ENCODE measurements at regions not wholly inside any gene's neighbourhood (a gene's known extent, or its start where the extent isn't known, plus 50 kb on each side); places are given as distances from the start of the nearest gene placed in this dataset.

DNA sequence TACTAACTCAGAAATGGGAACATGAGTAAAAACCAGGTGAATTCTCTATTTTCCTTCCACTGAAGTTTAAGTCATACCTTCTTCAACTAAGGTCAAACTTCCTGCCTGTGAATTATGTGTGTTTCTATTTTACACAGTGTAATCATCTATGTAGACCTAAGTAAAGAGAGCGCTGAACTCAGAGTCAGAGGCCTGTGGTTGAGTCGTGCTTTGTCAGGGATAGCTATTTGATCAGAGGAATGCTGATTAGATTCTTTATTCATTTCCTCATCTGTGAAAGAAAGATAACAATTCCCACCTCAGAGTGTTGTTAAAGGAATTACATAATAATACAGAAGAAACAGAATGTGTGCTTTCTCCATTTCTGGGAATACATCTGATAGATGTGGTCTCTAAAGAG, 654.1 kb downstream of the STIM2 start:
- DNase-seq (ENCODE audit: low read depth) = no peak

DNA sequence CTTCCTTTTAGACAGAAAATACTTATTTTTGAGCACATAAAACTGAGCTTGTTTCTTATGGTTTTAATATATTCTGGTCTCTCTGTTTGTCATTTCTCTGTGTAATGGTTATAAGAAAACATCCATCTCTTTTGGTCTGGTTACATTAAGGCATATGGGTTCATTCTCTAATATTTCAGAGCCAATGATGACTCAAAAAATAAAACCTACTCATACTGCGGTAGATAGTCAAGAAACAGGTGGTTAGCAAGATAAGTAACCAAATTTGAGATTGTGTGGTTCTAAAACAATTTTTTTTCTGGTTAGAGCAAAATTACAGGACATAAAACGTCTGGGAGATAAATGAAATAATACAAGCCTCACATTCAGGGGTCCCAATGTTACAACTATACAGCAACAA, 654.5 kb downstream of the STIM2 start:
- no peak for DNase-seq (ENCODE audit: low read depth)

DNA sequence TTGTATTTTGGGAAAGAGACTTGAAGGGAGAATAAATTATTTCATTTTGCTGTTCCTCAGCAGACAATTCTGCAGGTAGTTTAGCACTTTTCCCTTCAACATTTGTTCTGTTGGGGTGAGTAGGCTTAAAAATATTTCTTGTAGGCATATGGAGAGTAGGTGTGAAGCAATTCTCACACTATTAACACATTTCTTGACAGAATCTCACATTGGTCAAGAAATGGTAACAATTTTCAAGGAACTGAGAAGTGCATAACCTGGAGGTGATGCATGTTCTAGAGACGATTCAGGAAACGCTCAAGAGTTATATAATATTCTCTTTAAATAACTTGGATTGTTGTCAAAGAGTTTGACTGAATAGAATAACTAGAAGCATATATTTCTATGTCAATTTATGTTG, 658.2 kb downstream of the STIM2 start:
- DNase-seq (ENCODE audit: low read depth) = no peak

DNA sequence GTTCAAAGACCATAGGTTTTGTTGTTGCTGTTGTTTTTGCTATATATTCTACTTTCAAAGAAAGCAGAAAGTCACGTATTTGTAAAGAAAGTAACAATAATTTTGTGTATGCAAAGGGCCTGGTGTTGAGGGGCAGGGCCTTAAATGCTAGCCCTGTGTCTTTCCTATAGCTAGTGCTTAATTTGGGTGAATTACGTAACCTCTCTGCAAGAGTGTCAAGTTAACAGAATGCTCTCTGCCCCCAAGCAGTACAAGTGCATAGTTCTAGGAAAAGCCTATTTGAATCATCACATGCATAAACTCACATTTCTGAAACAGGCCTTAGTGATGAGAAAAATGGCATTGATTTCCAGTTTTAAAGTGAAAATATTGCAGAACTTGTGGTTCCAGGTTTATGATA, 663.6 kb downstream of the STIM2 start:
- DNase-seq (ENCODE audit: low read depth) = no peak

DNA sequence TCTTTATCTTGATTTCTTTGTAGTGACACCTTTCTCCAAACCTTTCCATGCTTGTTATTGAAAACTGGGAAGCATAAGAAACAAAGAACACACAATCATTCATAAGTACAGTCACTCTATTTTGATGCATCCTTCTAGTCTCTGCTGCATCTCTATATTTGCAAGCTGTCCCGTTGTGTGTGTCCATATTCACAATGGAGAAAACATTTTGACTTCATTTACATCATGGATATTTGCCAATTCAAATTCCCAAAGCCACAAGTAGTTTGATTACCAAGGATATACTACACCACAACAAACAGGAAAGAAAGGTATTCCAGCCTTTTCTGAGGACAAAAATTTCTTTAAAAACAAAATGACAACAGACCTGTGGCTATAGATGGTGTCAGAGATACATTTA, 673.8 kb downstream of the STIM2 start:
- DNase-seq (ENCODE audit: low read depth) = no peak

DNA sequence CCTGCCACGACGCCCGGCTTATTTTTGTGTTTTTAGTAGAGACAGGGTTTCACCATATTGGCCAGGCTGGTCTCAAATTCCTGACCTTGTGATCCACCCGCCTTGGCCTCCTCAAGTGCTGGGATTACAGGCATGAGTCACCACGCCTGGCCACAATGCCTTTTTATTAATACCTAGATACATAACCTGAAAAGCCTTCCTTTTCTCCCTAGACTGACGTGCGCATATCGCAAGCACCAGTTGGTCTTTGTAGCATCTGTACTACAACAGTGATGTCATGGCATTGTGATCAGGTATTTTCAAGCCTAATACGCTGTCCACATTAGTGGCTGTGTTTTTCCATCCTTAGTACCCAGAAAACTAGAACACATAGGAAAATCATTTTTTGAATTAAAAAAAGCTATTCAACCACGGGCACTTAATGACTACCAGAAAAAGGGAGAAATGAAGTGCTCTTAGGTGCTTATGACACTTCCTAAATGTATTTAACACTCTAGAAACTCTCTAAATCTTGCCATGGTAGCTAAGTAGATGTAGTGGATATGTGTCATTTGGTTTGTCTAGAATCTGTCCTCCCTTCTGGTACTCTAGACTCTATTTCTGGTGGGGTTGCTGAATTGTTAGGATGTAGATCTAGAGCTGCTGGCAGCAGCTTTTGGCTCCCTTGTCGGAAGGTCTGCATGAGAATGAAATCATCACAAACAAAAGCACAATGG, 707.8 kb downstream of the STIM2 start:
- DNase-seq (ENCODE audit: low read depth) = peak; percentile 1

DNA sequence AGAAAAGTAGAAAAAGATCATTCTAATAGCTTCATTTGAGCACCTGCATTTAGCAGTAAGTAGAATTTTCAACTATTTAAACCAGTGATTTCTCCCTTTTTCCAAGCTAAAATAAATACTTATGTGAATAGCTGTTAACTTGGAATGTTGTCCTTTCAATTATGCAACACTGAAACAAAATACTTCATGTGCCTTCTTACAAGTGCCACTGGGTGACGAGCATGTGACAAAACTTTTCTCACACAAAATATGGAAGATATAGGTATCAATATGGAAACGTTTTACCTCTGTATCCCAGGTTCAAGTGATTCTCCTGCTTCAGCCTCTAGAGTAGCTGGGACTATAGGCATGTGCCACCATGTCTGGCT, 708.3 kb downstream of the STIM2 start:
- no peak for DNase-seq (ENCODE audit: low read depth)

DNA sequence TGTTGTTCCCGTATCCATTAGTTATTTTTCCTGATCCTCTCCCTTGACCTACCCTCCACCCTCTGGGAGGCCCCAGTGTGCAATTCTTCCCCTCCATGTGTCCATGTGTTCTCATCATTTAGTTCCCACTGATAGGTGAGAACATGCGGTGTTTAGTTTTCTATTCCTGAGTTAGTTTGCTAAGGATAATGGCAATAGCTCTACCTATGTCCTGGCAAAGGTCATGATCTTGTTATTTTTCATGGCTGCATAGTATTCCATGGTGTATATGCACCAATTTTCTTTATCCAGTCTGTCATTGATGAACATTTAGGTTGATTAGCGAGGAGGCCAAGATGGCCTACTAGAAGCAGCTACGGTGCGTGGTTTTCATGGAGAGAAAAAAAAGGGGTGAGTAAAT, 714.1 kb downstream of the STIM2 start:
- DNase-seq (ENCODE audit: low read depth) = no peak

DNA sequence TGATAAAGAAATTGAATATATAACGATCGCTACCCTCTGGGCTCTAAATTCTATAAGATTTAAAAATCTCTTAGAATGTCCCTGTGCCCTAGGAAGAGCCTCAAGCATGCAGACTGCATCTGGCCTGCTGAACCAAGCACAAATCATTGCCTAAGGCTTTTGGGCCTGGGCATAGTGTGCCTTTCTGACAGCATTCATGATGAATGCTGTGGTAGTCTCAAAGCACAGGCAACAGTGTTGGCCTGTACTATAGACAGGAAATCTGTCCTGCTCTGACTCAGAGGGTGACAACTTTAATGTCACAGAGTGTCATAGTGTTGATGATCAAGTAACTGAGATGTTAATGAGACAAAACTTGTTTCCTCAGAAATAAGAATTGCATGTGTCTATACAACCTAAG, 717.3 kb downstream of the STIM2 start:
- no peak for DNase-seq (ENCODE audit: low read depth)

DNA sequence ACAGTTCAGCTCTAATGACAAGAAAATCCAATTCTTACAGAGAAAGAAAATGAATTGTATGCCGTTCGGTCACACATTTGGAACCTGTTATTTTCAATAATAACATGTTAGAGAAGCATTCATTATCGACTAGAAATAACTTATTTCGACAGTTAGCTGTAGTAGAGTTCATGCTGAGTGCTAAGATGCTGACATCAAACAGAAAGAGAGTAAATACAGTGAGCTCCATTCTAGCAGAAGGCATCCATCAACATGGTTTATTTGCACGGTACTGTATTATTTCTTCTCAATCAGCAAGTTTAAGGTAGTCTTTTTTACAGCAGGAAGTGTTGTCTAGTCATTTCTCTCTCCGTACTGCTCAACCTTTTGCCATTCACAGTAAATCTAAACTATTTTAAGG, 732.1 kb downstream of the STIM2 start:
- DNase-seq (ENCODE audit: low read depth) = no peak

DNA sequence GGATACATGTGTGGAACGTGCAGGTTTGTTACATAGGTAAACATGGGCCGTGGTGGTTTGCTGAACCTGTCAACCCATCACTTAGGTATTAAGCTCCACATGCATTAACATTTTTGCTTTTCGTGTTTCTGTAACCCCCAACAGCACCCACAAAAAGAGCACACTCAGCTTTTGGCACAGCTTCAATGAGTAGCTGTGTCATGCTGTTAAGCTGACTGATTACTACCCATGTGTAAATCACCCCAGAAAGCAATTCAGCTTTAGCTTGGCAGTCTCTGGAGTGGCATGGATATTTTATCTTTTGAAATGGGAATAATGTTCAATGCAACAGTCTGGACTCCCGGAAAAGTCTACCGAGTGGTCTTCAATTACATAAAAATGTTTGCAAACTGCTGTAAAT, 734.3 kb downstream of the STIM2 start:
- no peak for DNase-seq (ENCODE audit: low read depth)

DNA sequence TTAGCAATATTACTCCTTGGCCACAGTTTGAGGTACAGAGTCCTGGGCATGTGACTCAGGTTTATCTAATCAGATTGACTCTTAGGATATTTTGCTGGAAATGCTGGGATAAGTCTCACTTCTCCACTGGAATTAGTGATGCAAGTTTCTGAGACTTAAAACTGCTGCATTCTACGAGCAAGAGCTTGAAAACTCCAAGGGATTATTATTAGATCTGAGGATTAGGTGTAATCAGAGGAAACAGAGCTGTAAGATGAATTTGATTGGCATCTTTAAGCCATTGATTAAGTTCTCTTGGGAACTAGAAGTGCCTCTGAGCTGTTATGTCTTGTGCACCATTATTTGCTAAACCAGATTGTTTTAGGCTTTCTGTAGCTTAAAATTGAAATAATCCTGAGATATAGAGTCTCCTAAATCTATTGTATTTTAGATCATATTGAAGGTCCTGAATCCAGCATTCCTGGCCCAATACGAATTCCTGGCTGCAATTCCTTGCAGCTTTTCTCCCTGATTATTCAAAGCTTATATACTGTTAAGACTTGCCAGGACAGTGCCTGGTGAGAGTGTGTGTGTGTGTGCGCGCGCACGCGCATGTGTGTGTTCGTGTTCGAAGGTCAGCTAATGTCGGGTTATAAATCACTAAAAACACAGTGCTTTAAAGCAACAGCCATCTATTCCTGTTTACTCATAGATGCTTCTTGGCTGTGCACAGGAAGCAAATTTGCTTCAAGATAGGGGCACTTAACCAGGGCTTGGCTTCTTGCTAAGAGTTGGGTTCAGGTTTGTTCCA, 735.1 kb downstream of the STIM2 start:
- no peak for DNase-seq (ENCODE audit: low read depth)

DNA sequence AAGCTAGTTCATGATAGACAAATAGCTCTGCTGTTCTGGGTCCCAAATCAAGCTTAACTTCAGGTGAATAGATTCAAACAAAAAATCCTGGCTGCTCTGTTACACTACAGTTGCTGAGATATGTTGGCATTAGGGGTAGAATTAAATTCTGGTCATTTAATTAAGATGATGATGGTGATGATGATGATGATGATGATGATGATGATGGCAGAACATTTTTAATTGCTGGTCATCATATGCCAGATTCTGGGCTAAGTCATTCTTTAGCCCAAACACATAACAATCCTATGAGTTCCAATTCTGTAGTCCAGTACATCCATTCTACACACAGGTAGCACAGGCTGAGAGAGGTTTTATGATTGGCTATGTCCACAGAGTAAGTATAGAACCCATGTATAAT, 741.5 kb downstream of the STIM2 start:
- no peak for DNase-seq (ENCODE audit: low read depth)

DNA sequence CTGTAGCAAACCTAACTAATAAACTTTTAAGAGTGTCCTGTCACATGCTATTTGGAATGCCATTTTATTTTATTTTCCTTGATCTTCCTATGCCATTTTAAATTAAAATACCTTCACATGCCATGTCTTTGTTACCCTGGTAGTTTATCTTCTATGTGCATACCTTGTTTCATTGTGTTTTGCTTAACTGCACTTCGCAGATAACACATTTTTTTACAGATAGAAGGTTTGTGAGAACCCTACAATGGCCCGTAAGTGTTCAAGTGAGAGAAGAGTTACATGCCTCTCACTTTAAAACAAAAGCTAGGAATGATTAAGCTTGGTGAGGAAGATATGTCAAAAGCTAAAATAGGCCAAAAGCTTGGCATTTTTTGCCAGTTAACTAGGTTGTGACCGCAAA, 744.1 kb downstream of the STIM2 start:
- no peak for DNase-seq (ENCODE audit: low read depth)

DNA sequence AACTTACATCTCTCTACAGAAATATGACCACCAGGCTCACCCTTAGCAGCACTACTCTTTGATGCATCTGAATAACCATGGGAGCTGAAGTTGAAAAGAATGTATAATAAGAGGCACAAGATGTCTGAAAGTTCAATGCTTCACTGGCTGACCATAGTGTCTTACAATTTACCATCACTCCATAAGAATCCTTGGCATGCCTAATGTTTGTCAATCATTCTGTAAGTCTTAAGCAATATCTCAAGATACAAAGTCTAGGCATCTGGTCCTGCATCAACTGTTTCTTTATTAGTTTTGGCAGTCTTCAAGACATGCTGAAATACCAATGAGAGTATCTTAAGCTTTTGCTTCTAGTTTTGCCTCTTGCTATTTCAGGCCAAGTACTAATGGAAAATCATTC, 755.5 kb downstream of the STIM2 start:
- no peak for DNase-seq (ENCODE audit: low read depth)

DNA sequence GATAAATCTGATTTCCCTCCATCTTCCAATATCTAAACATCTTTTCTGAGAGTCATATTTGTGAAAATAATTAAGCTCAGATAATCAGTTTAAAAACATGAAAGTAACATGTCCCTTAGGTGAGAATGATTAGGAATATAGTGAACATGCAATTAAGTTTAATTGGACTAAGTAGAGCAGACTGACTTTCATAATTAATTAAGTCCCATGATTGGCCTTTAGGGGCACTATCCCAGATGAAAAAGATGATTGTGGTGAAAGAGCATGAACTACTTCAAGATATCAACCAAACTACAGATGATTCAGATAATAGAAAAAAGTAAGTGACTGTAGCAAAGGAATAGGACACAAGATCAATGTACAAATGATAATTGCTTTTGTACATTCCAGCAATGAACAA, 758.8 kb downstream of the STIM2 start:
- no peak for DNase-seq (ENCODE audit: low read depth)

DNA sequence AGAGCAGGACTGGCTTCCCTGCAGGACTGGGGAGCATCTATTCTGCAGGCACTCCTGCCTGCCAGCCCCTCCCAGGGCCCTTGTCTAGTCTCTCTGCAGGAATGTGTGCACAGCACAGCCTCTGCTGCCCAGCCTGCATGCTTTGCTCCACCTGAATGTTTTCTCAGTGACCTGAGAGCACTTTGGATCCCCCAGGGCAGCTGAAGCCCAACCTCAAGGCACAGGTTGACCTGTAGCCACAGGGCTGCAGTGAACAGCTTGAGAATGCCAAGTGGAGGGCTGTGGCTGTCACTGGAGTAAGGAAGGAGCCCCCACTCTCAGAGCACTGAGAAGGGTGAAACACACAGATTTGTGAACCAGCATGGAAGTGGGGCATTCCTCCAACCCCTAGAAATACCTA, 760.2 kb downstream of the STIM2 start:
- no peak for DNase-seq (ENCODE audit: low read depth)

DNA sequence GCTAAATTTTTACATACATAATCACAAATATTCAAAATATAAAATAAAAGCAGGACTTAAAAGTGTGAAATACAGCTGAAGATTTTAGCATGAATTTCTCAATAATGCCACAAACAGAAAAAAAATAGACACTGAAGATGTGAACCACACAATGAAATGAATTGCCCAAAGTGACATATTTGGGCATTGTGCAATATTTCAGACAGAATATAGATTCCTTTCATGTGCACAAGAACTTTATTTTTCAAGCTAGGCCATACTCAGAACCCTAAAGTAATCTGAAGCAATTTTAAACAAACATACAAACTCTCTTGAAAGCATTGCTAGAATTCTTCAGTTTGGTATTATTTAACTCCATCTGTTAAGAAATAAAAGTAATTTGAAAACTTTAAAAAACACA, 764.1 kb downstream of the STIM2 start:
- DNase-seq (ENCODE audit: low read depth) = no peak

DNA sequence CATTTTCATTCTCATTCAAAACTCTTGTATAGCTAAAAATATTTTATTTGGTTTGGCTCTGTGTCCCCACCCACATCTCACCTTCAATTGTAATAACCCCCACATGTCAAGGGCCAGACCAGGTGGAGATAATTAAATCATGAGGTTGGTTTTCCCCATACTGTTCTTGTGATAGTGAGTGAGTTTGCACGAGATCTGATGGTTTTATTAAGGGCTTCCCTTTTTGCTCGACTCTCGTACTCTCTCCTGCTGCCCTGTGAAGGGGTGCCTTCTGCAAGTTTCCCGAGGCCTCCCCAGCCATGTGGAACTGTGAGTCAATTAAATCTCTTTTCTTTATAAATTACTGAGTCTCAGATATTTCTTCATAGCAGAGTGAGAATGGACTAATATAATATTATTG, 768.0 kb downstream of the STIM2 start:
- DNase-seq (ENCODE audit: low read depth) = no peak

DNA sequence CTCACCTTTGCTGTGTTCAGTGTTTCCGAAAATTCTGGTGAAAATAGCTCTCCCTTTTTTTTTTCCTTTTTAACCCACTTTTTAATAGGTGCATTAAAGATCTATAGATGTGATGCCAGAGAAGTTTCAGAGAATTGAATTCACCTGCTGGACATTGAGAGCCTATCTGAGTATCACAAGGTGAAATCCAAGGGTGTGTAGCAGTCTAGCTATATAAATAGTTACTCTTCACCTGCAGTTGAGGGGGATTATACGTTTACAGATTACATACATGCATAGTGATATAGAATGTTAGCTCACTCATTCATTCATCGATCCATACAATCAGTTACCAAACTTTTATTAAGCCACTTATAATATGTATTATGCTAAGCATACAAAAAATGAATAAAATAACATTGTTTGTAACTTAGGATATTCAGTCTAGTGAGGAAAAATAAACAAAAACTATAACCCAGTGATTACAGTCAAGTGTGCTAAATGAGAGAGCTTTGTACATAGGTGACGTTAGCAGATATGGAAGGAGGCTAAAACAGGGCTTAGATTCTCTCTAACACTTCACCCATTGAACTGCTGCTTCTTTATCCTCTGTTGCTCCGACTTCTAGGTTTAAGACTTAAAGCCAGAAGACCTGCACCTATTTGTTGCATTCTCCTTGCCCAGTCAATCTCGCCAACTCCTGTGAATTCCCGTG, 769.0 kb downstream of the STIM2 start:
- DNase-seq (ENCODE audit: low read depth) = no peak

DNA sequence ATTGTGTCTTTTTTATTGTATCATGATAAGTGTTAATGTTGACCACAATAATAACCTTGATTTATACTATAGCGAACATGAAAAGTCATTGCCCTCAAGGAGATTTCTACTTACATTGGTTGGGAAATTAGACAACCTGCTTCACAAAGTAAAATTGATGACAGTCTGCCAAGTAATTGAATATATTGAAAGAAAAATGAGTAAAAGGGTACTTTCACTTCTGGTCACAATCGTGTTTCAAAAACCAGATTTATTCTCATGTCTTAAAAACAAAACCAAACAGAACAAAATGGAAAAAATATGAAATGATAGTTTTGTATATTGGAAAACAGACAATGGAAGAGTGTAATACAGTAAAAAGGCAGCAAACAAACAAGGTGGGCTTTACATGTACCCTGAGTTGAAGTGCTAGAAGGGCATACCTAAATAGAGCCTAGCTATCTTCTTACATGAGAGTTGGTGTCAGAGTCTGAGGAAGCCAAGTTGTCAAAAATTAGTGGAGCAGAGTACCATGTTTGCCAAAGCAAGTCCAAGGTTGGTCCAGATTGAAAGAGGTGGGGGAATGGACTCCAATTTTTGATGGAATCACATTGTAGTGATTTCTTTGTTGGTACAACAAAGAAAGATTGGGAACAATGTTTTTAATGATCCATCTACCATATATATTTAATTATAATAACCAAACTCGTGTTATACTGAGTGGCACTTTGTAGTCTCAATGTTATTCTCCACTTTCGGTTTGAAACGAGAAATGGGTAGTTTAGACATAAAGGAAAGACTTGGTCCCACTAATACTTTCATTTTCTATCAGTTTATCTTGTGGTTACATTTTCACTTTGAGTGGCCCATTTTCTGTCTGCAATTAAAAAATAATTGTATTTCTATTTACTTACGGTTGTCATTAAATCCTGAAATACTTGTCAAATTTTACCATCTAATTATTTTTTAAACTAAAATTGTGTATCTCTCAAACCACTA, 775.6 kb downstream of the STIM2 start:
- no peak for DNase-seq (ENCODE audit: low read depth)
